ENCODE measurements at regions not wholly inside any gene's neighbourhood (a gene's known extent, or its start where the extent isn't known, plus 50 kb on each side); places are given as distances from the start of the nearest gene placed in this dataset.

DNA sequence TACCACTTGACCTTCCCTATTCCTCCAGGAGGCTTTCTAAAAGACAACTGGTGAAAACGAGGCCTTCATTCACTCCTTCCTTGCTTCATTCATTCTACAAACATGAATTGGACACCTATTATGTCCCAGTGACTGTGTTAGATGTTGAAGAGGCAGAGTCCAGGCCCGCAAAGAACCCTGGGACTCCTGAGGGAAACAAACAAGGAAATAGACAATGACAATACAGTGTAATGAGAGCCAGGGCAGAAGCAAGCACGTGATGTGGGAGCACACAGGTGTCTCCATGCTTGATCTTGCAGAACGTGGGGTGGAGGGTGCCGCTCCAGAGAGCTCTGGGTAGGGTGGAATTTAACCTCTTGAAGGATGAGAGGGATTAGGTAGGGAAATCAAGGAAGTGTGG lies 137.6 kb upstream of the KLF3 start:
- no peak for TF ChIP-seq CTCF (IDR thresholded peaks at IDR 0.05; ENCODE audit: low read length)
- TF ChIP-seq EZH2 (IDR thresholded peaks at IDR 0.05; ENCODE audit: borderline replicate concordance, low read length) = no peak

Measured in OCI-LY1 (cell line).